ENCODE measurements at regions not wholly inside any gene's neighbourhood (a gene's known extent, or its start where the extent isn't known, plus 50 kb on each side); places are given as distances from the start of the nearest gene placed in this dataset.
"Not testable (repeated sequence)": the region's sequence is repeated elsewhere in the genome, so short reads cannot be mapped to it uniquely, and the experiment has no call there.

GRCh38 chr10:59047957-59048618 is 128.4 kb upstream of the PHYHIPL start:
- DNase-seq = no peak

GRCh38 chr10:59053502-59053901 is 122.9 kb upstream of the PHYHIPL start:
- DNase-seq = not testable (repeated sequence)

GRCh38 chr10:59055045-59055444 is 121.4 kb upstream of the PHYHIPL start:
- no peak for DNase-seq

- no peak for DNase-seq
Measured at GRCh38 chr10:59057345-59057744, 119.1 kb upstream of the PHYHIPL start.

- DNase-seq = no peak
Measured at GRCh38 chr10:59060852-59061251, 115.6 kb upstream of the PHYHIPL start.

GRCh38 chr10:59063491-59063890 is 113.0 kb upstream of the PHYHIPL start:
- DNase-seq = no peak

- DNase-seq = no peak
Measured at GRCh38 chr10:59064080-59064692, 112.3 kb upstream of the PHYHIPL start.

GRCh38 chr10:59064759-59065539 is 111.5 kb upstream of the PHYHIPL start:
- DNase-seq = no peak

GRCh38 chr10:59068581-59069191 is 107.8 kb upstream of the PHYHIPL start:
- no peak for DNase-seq

GRCh38 chr10:59072038-59072437 is 104.4 kb upstream of the PHYHIPL start:
- DNase-seq = no peak

GRCh38 chr10:59073456-59074053 is 102.9 kb upstream of the PHYHIPL start:
- no peak for DNase-seq

GRCh38 chr10:59075576-59075975 is 100.9 kb upstream of the PHYHIPL start:
- DNase-seq = no peak

- DNase-seq = no peak
Measured at GRCh38 chr10:59077855-59078254, 98.6 kb upstream of the PHYHIPL start.

GRCh38 chr10:59078978-59079377 is 97.5 kb upstream of the PHYHIPL start:
- no peak for DNase-seq

- no peak for DNase-seq
Measured at GRCh38 chr10:59079386-59080226, 96.8 kb upstream of the PHYHIPL start.

- no peak for DNase-seq
Measured at GRCh38 chr10:59082249-59082648, 94.2 kb upstream of the PHYHIPL start.

- DNase-seq = no peak
Measured at GRCh38 chr10:59085054-59085453, 91.4 kb upstream of the PHYHIPL start.

GRCh38 chr10:59085711-59086502 is 90.5 kb upstream of the PHYHIPL start:
- no peak for DNase-seq

- no peak for DNase-seq
Measured at GRCh38 chr10:59087486-59087885, 89.0 kb upstream of the PHYHIPL start.

GRCh38 chr10:59088912-59089573 is 87.4 kb upstream of the PHYHIPL start:
- DNase-seq = no peak
